Lung microvascular endothelial cell (primary cell): ENCODE measurements at regions not wholly inside any gene's neighbourhood (a gene's known extent, or its start where the extent isn't known, plus 50 kb on each side); places are given as distances from the start of the nearest gene placed in this dataset.

ENCODE experiments used
- DNase-seq, 2 donors: peaks; one replicate each; pipeline versions ENCODE4 v3.0.0 to v3.0.0-alpha.2; 2010; ENCODE audit warnings: low read depth in 2 of 2

DNA sequence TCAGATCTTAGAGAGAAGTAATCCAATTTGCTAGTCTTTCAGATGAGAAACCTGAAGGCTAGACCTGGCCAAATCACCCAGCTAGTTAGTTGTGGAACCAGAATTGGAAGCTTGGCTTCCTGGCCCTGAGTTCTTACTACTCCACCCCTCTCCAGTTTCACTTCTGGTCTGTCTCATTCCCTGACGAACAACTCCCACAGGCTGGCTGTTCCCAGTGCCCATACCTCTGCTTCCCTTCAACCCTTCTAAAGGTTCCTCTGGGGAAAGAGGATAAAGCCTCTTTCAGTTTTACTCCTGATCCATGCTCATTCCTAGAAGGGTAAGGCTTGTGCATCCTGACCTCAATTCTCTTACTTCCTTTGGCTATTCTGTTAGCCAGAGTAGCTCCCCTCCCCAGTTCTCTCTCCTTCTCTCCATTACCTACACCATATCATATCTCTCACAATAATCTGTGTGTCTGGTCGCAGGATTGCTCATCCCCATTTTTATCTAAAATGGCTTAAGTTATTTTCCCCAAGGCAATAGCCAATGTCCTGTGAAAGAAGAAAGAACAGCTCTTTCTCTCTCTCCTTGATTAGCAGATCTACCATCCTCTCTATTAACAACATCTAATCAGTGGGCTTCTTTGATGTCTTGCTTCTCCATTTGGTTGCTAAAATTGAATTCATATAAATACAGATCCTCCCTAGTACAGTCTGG, 155.0 kb upstream of the MAOA start:
- no peak for DNase-seq

DNA sequence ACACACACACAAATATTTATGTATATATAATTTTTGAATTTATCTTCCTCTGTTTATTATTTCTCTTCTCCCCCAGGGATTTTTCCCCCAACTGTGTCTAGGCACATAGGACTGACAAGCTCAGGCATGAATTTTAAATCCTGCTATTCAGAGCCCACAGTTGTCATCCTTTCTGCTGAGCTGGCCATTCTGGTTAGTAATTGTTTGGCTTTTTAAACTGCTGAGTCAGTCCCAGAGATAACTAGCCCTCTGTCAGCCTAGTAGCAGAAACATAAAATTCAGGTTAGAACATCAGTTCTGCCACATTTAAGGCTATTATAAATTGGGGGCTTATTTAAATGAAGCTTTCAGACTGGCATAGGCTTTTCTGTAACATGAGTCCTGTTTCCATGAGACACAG, 151.7 kb upstream of the MAOA start:
- DNase-seq = no peak

DNA sequence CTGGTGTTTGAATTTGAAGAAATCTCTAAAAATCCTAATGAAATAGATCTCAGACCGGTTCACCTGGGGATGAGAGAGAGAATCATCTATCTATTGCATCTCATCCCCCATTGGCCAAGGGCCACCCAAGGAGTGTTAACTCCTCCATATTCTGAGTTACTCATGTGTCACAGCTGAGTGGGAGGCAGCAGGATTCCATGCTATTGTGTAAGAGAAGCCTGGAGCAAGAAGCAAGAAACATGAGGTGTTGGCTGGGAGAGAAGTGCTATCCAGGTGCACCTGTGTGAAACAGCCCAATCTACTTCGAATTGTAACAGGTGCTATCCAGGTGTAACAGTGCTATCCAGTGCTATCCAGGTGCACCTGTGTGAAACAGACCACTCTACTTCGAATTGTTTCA, 150.3 kb upstream of the MAOA start:
- DNase-seq = no peak

DNA sequence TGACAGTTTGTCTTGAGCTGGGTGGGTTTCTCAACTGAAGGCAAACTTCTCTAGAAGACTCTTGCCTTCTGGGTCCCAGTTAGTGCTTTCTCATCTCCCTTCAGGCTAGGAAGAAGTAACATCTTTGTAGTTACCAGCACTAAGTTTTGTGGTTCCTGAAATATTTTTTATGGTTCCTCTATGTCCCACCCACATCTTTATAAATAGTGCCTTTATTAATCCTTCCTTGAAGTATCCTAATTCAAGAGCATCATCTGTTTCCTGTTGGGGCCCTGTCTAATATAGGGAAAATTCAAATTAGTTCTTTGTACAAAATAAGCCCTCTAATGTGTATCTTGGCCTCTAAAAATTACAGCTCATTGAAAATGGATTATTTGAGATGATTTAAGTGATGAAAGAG, 147.4 kb upstream of the MAOA start:
- DNase-seq = no peak

DNA sequence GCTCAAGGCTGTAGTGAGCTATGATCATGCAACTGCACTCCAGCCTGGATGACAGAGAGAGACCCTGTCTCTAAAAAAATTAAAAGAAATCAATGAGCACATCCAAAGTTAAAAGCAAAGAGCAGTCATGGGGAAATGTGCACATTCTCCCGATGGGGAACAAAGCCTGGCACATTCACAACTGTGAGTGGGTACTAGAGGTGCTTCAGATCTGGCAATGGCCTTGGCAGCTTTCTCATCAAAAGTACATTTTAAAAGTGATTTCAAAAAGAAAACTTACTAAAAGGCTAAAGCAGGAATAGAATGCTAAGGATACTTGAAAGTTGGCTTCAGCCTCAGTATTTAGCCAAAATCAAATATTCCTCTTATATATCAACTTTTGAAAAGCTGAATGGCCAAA, 145.9 kb upstream of the MAOA start:
- DNase-seq = no peak

DNA sequence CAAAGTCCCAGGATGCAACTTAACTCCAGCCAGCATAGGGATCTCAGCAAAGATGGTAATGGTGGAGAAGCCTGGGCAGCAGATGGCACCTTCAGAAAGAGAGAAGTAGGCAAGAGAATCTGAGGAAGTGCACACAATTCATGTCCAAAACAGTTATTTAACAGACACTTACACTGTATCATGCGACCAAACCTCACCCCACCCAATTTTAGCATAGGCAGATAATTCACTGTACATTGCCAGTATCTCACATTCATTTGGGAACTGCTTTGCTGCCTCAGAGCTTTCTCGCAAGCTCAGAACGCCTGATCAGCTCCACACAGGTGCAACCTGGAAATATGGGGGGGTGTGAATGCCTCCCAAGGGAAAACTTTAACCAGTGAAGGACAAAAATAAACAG, 143.0 kb upstream of the MAOA start:
- no peak for DNase-seq

DNA sequence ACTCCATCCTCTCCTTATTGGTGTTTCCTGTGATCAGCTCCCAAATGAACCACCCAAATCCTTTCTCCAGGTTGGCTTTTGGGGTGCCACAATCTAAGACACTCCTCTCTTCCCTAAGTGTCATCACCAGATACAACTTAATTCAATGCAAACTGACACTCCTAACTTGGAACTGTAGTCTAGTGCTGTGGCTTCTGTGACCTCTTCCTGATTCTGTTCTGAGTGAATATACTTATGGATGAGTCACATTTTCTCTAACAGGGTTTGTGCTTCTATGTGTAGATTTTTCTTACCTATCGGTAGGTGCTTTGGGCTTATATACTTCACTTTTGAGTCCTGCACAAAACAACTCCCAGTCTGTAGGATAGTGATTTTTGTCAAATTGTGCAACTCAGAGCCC, 141.3 kb upstream of the MAOA start:
- DNase-seq = no peak

DNA sequence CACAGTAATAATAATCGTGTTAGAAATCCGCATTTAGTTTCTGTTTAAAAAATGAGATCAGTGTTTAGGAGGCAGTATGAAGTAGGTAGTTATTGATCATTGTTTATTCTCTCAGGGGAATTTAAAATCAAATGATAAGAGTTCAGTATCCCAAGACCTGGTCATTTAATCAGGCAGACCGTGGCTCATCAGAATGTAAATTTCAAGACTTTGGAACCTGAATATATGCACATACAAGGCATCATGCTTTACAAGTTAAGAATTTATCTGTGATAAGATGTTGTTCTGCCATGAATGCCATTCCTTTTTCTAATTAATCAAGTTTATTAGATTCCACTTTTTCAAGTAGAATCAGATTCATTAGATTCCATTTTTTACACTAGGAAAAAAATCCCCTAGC, 133.5 kb upstream of the MAOA start:
- DNase-seq = no peak

DNA sequence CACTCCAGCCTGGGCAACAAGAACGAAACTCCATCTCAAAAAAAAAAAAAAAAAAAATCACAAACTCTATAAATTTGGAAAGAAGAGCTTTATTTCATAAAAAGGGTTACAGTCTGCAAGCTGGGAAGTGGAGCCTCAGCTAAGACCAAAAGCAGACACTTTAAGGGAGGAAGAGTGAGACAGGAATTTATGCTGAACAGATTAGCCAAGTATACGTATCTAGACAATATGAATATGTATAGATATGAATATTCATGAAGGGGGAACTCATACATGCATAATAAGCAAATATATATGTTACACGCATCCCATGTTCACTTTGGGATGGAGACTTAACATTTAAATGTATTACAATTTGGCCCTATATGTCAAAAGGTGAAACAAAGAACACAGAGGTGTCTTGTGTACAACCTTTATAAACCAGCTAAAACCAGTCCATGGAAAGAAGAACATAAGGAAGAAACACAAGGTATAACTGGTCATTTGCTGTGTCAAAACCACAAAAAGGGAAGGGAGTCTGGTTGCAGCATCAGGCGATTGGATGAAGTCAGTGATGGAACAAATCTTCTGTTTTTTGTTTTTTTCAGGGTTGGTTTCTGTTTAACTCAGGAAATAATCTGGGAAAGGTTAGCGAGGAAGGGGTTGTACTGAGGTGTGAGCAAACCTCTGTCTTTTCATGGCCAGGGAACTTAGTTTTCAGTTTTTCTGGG, 130.0 kb upstream of the MAOA start:
- no peak for DNase-seq

DNA sequence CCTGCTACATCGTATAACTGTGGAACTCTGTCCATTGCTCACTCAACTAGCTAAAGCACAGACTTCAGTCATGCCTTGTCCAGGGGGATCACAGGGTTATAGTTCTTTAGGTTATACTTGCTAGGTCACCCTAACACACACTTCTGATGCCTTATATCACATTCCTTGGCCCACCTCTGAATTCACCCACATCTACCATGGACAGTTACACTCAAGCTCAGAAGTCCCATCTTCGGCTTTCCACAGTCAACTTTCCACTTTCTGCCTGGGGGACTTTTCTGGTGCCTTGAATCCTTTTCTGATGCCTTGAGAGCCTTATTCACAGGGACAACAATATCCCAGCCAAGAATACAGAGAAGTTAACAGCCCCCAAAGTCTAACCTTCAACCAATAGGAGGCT, 129.2 kb upstream of the MAOA start:
- no peak for DNase-seq

DNA sequence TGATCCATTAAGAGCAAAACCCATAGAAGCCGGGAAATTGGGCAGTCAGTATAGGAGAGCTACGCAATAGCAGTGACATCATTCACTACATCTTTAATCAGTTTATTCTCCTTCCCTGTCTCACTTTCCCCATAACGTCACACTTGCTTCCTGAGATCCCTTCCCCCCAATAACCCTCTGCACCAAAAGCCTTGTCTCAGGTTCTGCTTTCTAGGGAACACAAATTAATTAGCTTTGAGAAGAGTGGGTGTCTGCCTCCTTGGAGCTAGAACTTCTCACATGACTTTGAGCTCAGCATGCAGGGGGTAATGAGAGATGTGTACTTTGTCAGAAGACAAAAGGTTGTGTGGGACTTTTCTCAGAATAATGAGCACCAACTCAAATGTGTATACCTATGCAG, 128.3 kb upstream of the MAOA start:
- DNase-seq = no peak

DNA sequence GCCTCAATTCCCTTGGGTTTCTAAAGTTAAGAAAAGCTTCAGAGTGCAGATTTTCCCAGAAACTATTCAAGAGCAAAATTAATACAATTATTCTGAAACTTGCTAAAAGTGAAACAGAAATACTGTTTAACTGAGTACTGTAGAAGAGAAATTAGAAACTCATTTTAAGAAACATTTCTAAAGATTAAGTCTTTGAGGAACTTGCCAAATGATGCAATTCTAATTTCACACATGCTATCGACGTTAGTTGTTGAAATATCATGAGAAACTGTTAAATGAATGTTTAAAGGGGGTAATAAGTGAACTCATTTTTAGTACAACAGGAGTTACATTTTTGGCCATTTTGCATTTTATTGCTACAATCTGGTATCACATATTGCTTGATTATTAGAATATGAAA, 125.3 kb upstream of the MAOA start:
- no peak for DNase-seq

DNA sequence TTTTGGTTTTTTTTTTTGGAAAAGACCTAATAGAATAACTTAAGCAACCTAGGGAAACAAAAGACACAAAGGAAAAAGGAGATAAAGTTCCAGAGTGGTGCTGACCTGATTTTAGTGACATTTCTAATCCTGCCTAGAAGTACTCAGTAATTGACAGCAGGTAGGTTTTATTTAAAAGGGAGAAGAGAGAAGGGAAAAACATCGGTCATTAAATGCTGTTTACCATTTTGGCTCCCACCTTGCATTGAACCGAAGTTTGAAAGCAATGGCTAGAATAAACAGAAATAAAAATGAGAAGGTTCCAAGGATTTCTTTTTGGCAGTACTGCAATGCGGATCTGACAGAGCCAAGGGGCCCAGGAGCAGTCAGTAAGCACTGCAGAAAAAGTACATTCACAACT, 115.8 kb upstream of the MAOA start:
- no peak for DNase-seq

DNA sequence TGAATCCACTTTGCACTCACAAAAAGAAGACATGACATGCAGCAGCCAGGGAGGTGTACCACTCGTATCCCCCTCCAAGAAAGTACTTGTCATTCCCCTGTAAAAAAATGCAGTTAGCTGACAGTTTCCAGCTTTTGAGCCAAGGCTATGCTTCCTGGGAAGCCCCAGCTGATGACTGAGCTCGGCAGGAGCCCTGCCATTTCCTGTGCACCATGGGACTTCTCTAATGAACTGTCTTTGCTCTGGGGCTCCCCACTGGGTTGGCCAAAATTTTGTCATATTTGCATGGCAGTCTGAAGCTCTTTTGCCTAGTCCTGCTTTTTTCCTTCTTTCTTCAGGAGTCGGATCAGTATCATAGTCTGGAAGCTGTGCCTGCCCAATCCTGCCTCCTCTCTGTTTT, 104.5 kb upstream of the MAOA start:
- peak; percentile 8 to 15 for DNase-seq

DNA sequence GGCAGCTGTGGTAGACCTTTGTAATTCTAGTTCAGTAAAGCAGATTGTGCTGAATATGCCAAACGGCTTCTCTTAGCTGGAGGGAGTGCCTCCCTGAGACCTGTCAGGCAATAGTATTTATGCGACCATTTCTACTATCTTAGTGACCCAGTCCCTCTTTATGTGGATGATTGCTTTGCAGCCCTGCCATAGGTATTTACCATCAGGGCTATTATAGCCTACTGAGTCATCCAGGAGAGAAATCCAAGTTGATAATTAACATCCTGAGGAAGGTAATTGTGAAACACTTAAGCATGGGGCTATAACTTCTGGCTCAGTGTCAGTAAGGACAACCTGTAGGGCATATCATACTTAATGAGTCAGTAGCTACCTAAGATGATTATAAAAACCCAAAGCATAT, 103.9 kb upstream of the MAOA start:
- no peak for DNase-seq

DNA sequence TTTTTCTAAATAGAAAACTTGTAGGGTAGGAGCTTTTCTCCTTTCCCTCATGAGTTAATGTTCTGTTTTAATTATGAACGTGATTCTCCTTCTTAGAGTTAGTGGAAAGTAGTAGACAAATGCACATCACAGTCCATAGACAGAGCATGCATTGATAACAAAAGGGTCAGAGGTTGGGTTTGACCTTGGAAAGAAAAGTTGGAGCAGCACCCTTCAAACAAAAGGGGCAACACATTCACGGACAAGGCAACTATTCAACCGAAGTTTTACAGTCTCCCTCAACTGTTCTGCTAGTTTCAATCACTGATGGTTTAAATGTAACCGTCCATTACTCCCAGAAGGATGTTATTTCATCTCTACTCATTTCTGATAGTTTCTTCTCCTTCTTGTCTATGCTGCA, 103.4 kb upstream of the MAOA start:
- no peak for DNase-seq

DNA sequence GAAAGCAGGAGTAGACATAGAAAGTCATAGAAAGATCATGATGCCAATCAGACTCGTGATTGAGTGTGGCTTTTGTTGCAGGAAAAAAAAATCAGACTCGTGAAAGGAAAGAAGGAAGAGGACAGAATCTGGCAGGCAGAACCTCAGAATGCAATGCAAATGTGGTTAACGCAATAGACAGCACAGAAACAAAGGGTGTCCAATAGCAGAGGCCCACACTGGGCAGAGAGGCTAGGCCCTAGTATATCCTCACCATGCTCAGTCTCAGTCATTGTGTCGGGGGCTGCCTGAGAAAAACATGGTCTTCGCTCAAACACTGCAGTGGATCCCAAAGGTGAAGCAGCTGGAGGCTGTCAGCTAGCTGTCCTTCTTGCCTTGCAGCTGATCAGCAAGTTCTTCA, 102.8 kb upstream of the MAOA start:
- no peak for DNase-seq

DNA sequence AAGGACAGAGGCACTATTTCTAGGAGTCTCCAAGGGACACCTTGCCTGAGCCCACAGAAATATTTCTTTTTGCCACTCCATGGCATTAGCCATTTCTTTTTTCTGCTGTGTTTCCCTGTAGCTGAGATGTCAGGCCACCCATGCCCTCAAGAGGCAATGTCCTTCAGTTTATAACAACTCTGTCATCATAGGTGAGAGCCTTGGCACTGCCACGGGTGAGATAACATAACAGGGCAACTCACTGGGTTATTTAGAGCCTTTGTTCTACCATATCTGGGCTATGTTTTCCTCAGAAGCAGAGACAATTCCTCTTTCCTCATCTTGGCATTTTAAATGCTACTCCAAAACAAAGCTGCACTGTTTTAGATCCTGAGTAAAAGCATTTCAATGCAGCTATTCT, 99.9 kb upstream of the MAOA start:
- no peak for DNase-seq

DNA sequence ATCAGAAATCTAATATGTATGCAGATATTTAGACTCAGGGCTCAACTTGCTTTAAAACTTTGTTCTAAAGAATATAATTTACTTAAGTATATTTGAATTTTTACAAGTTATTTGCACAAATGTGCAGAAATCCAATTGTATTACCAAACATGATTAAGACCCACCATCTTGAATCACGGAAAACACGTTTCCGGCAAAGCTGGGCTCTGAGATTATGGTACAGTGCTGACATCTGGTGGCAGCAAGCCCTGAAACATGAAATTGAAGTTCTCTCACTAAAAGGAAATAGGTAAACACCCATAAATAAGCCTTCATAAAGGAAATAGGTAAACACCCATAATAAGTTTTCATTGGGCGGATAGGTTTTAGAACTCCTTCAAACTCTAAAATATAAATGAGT, 98.3 kb upstream of the MAOA start:
- peak; percentile 64 to 69 for DNase-seq

DNA sequence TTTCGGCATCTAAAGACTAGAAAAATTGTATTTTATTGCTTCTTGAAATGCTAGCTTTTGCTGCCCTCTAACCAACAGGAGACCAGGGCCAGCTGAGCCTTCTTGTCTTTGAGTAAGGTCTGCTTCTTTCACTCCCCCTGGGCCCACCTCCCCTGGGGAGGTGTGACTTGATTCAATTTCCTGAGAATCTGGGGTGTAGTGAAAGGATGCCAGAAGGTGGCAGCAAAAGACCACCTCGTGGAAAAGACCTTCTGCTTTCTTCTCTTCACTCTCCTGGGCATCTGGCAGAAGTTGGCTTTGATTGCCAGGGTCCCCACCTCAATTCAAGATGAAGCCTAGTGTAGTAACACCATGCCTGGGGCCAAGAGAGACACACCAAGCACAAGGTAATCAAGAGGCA, 96.5 kb upstream of the MAOA start:
- DNase-seq = peak; percentile 46 to 63

DNA sequence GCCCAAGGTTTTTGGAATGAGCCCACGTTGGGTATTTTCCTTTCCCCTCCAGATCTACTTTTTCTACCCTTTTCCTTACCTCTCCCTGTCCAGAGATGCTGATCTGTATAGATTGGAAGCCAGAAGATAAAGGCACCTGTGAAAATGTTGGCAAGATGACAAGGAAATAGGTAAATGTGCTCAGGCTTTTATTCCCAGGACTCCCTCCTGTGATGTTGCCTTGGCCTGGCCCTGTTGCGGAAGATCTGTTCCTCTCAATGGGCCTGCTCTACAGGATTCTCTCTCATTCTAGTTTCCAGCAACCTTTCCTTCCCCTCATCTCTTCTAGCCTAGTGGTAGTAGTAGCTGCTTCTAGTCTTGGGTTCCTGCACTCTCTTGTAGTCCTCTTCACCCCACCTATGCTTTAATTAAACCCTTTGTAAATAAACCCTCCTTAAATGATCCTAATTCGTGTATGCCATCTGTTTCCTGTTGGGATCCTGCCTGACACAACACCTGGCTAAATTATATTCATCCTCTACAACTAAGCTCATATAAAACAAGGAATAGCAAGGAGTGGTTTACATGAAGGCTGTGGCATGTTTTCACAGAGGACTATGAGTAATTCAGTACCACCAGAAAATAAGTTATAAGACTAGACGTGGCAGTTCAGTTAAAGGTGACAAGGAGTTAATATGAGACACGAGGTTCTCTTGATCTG, 95.7 kb upstream of the MAOA start:
- DNase-seq = no peak

DNA sequence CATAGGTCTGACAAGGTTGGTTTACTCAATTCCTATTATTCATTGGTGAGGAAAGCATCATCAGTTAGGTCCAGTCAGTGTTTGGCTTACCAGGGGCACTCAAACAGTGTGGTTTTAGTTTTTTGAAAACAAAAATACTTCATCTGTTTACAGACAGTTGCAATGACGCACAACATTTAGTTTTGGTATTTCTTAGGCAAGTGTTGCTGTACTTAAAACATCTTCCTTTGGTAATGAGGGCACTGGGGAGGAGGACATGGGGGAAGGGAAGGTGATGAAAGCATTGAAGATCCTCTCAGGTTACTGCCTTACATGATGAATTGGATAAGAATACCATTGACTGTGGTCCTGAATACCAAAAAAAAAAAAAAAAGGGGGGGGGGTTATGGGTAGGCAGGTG, 93.7 kb upstream of the MAOA start:
- no peak for DNase-seq

DNA sequence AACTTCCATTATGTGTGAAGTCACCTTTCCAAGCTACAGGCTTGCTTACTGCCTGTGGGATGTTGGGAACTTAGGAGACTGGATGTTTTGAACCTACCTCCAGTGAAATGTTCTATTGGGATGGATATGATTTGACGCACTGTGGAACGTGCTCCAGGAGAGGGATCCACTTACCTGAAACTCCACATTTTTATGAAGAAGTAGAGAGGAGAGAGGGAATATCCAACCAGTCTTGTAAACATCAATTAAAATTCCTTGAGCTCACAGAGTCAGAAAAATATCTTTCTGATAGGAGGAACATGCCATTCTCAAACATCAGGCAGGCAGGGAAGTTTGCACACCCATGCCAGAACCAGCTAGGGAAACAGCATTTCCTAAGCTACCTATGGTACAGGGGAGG, 91.1 kb upstream of the MAOA start:
- no peak for DNase-seq
